ENCODE measurements at regions not wholly inside any gene's neighbourhood (a gene's known extent, or its start where the extent isn't known, plus 50 kb on each side); places are given as distances from the start of the nearest gene placed in this dataset.

- TF ChIP-seq POLR2AphosphoS5 (IDR thresholded peaks at IDR 0.05) = no peak
- TF ChIP-seq CTCF (IDR thresholded peaks at IDR 0.05) = no peak
- no peak for TF ChIP-seq POLR2A (IDR thresholded peaks at IDR 0.05; ENCODE audit: low read depth)
Observed at GRCh38 chr6:81988446-81988845, 236.0 kb upstream of the TENT5A start.
